ENCODE measurements at regions not wholly inside any gene's neighbourhood (a gene's known extent, or its start where the extent isn't known, plus 50 kb on each side); places are given as distances from the start of the nearest gene placed in this dataset.

- TF ChIP-seq CTCF (conservative IDR thresholded peaks at IDR 0.05; ENCODE audit: low read depth, low read length) (no peak), EZH2 (IDR thresholded peaks at IDR 0.05; ENCODE audit: borderline replicate concordance, low read depth, low read length, poor library complexity, severe bottlenecking) (no peak)
Observed at GRCh38 chr2:19799881-19800780, 101.7 kb downstream of the TTC32 start.
